NCI-H1694 (cell line): ENCODE measurements at regions not wholly inside any gene's neighbourhood (a gene's known extent, or its start where the extent isn't known, plus 50 kb on each side); places are given as distances from the start of the nearest gene placed in this dataset.
"Not testable (repeated sequence)": the region's sequence is repeated elsewhere in the genome, so short reads cannot be mapped to it uniquely, and the experiment has no call there.

Source experiments
- DNase-seq: peaks from one replicate; lab custom pipeline; 2025; lab: John Stamatoyannopoulos, UW

DNA sequence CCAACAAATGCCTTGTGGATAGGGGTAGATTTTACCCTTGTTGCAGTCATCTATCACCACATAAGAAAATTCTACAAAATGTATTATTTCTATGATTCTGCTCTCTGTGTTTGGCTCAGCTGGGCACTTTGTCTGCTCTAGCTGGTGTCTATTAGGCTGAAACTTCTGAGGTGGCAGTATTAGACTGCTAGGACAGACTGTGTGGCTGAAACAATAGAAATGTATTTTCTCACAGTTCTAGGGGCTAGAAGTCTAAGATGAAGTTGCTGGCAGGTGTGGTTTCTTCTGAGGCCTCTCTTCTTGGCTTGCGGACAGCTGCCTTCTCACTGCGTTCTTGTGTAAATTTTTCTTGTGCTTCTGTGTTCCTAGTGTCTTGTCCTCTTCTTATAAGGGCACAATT is 1139.6 kb upstream of the LRRTM3 start:
- no peak for DNase-seq

DNA sequence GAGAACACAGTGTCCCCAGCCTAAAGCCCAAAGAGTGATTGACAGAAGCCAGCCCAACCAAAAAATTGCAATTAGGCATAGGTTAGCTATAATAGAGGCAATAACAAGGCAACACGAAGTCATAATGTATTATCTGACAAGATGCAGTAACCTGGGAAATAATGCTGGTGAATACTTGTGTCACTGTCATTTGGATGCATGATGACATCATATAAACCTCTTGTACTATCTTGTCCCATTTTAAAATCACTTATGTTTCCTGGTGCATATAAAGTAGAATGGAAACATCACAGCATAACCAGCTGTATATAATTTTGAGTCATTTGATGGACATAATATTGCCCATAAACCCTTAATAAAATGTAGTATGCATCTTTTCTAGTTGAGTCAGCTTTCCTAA is 1138.3 kb upstream of the LRRTM3 start:
- no peak for DNase-seq

DNA sequence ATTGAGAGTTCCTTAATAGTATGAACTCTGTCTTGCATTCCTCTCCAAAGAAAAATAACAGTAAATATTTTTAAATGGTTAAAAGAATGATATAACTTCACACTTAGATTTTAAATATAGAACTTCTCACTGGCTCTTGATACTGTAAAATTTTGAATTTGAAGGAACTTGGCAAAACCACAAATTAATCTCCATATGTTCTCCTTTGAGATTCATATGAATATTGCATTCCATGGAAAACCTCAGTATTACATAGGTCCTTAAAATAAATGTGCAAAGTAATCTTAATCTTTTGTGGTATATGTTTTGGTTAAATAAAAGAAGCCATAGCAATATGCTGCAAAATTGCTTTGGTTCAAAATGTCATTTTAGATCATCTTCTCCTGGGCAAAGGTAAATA is 1137.6 kb upstream of the LRRTM3 start:
- DNase-seq = no peak

DNA sequence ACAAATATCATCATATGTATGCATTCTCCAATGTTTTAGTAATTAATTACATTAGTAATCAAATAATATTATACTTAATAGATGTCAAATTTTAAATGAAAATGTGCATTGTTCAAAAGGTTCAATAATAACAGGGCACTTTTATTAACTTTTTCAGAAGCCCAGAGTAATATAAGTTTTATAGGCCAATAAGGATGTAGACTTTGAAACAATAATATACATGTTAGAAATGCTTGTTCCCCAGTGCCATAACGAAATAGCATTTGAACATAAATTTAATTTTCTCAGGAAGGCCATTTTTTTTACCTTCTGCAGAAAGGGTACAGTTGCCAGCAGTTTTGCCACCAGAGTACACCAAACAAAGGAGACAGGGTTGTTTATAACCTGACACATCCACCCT is 1133.9 kb upstream of the LRRTM3 start:
- DNase-seq = no peak

DNA sequence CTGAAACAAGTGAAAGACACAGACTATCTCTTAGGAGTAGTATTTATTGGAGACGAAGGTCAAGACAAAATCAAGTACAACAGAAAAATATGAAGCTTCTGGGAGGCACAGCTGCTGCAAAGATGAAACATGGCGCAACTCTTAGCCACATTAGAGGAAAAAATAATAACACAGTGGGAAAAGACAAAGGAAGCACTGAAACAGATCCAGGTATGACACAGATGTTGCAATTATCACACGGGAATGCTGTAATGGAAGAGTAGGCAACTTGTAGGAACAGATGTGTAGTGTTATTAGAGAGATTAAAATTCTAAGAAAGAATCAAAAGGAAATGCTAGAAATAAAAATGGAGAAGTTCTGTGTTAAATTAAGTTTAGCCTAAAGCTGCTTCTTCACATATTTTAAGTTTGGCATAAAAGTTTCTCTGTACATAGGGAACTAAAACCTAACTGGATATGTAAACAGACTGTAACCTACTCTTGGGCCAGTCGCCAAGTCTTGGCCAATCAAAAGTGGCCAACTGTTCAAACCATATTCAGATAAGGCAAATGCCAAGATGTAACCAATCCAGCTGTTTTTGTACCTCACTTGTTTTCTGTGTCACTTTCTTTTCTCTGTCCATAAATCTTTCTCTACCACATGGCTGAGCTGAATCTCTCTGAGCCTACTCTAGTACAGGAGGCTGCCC is 1132.0 kb upstream of the LRRTM3 start:
- DNase-seq = no peak

DNA sequence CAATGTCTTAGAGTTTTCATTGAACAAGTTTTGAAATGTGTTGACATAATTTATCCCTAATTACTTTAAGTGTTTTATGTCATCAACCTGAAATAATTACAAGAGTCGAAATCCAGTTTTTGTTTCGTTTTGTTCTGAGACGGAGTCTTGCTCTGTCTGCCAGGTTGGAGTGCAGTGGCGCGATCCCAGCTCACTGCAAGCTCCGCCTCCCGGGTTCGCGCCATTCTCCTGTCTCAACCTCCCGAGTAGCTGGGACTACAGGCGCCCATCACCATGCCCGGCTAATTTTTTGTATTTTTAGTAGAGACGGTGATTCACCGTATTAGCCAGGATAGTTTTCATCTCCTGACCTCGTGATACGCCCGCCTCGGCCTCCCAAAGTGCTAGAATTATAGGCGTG is 1131.0 kb upstream of the LRRTM3 start:
- not testable (repeated sequence) for DNase-seq

DNA sequence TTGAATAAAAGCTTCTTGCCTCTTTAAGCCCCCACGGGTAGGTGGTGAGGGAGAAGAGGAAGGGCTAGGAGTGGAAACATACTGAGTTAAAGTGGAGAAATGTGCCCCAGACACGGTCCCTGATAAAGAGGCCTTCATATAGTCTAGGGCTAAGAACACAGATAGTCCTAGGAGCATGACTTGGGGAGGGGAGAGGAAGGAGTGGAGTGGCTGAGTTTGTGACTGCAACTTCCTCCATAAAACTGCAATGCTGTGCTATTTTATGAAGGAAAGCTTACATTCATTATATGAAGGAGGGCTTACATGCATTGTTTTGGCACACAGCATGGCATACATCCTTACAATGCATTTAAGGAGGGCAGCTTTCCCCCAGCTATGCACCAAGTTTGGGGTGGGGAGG is 1129.4 kb upstream of the LRRTM3 start:
- no peak for DNase-seq

DNA sequence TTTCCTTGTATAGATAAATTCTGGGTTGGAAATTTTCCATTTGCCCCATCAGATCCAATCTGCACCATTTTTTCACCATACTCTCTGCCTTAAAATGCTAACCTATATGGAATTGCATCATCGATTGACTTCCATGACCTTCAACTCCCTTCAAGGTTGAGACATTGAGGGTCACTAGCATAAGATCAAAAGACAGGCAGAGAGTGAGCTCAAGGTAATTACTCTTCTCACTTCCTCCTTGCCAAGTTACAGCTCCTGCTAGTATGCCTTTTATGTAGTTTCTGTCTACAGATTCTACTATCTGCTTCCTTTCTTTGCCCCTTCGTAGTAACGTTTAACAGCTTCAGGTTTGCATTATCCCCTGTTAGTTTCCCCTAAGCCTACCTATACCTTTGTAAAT is 1127.7 kb upstream of the LRRTM3 start:
- no peak for DNase-seq

DNA sequence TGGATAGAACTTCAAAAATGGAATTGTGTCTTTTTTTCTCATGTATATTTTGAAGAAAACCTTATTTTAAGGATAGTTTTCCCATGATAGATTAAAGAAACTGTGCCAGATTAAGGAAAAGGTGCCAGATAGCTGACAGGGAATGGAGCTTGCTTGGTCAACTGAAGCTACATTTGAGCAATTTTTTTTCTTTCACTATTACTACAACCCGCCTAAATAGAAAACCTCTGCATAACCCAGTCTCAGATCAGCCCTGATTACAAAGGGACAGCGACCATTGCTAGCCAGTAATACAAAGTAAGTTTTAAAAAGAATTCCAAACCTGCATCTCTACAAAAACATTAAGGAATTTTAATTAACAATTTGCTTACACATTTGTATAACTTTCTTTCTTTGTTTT is 1123.4 kb upstream of the LRRTM3 start:
- no peak for DNase-seq

DNA sequence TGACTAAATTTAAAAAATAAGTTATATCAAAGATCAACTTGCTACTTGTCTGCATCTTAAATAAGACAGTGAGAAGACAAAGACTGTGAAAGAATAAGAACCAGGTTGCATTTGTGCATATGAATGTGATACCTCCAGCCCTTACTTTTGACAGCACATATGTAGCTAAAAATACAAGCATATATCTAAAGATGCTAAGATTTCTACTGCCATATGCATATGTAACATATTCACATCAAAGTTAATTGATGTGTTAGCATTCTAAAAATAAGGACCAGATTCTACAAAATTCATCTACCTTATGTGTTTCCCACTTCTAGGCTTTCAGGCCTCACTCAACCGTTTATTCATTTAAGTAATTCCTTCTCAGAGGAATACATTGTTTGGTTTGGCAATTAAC is 1120.3 kb upstream of the LRRTM3 start:
- no peak for DNase-seq

DNA sequence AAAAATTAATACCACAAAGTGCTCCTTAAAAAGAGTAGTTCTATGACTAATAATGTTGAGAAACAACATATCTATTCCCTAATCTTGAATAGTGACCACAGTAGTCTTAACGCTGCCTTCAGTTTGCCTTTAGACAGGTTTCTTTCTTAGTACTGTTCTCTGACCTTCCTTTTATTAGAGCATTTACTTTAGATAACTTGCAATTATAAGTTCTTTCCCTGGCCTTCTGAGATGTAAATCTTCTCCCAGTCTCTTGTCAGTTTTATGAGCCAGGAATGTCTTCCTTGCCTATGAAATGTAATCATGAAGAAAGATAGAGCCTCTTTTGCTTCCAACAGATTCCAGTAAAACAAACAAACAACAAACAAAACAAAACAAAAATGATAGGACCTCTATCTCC is 1119.8 kb upstream of the LRRTM3 start:
- no peak for DNase-seq

DNA sequence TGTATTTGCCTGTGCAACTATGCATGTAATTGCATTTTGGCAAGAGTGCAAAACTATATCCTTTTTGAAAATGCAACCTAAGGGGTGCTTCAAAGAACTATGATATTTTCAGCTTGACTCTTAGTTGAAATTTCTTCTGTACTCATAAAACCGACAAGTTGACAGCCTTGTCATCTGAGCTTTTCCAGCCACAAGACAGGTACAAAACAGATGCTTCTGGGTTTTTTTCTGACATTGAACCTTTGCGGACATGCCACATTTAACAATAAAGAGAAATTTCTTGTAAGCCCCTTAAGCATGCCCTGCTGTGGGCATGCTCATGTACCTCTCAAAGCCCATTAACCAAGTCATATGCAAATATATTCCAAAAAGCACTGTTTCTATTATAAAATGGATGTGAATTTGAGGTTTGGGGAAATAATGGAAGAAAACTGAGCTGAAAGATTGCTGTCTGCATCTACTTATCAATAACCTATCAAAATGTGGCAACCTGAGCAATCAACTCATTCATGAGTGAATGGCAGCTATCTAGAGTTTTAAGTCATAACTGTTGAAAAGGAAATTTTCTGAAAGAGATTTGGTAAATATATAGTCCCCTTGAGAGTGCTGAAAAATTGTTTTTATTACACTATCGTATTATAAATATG is 1117.0 kb upstream of the LRRTM3 start:
- no peak for DNase-seq

DNA sequence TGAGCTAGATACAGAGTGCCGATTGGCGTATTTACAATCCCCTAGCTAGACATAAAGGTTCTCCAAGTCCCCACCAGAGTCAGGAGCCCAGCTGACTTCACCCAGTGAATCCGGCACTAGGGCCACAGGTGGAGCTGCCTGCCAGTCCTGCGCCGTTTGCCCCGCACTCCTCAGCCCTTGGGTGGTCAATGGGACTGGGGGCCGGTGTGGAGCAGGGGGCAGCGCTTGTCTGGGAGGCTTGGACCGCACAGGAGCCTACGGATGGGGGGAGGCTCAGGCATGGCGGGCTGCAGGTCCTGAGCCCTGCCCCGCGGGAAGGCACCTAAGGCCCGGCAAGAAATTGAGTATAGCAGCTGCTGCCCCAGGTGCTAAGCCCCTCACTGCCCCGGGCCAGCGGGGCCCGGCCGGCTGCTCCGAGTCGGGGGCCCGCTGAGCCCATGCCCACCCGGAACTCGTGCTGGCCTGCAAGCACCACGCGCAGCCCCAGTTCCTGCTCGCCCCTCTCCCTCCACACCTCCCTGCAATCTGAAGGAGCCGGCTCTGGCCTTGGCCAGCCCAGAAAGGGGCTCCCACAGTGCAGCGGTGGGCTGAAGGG is 1113.8 kb upstream of the LRRTM3 start:
- no peak for DNase-seq

DNA sequence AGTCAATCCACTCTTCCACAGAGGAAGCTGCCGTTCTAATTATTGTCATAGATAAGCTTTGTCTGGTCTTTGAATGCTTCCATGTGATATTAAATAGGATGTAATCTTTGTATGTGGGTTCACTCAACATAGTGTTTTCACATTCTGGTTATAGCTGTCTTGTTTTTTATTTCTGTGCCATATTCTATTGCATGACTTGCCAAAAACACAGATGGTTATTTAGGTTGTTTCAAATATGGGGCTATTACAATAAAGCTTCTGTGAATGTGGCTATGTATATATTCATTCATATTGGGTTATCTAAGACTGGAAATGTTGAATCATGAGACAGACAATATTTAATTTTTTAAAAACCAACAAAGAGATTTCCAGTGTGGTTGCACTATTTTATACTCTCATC is 1109.3 kb upstream of the LRRTM3 start:
- no peak for DNase-seq

DNA sequence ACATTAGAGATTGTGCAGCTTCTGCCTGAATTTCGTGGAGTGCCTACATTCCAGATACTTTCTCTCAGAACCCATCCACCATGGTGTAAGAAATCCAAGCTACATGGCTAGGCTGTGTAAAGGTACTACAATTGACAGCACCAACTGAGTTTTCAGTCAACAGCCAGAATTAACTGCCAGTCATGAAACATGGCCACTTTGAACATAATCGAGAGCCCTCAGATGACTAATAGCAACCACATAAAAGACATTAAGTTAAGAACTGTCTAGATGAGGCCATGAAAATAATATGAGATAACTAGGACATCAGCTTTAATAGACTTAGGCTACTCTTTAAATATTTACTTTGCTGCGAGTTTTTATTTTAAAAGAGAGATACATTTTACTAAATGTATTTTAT is 1106.8 kb upstream of the LRRTM3 start:
- no peak for DNase-seq

DNA sequence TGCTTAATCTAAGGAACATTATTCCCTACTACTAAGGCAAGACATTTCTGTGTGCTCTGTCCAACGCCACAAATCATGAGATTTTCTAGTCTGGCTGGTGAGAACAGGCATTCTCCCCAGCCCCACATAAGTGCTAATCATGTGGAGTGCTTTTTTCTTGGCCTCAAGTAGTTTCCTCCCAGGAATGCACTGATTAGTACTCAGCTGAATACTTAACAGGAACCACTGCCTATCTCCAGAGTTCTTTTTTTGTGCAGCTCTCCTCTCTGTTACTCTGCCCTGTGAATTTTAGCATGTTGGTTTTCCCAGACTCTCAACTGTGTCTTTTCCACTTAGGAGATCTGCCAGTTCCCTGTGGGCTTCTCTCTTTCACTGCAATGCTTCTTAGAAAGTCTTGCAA is 1098.5 kb upstream of the LRRTM3 start:
- no peak for DNase-seq

DNA sequence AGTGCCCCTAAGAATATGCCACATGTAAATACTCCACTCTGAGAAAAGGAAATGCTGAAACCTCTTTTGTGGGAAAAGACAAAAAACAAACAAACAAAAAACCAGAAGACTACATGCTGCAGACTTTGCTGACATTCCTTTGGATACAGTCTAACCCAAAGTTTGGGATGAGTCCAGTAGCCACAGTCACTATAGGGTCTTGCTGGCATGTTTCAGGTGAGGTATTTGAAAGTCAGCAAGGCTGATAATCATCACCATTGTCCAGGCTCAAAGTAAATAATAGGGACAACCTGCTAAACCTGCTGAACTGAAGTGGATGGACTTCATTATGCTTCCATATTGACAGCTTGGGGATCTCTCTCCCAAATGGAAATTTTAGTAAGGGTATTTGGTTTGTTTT is 1087.0 kb upstream of the LRRTM3 start:
- no peak for DNase-seq

DNA sequence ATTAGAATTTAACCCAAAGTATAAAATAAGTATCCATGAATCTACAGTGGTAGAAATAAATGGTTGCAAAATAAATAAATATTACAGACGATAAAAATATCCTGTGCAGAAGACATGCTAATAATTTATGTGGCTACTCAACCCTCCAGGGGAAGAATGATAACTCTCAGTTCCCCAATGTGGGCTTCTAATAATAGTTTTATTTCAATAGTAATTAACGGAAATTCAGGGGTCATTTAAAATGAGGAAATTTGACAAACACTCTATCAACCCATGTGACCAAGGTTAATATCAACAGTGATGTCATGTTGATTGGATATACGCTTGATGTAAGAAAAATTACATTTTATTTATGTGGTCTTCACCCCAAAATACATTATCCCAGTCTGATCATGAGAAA is 1082.6 kb upstream of the LRRTM3 start:
- DNase-seq = no peak

DNA sequence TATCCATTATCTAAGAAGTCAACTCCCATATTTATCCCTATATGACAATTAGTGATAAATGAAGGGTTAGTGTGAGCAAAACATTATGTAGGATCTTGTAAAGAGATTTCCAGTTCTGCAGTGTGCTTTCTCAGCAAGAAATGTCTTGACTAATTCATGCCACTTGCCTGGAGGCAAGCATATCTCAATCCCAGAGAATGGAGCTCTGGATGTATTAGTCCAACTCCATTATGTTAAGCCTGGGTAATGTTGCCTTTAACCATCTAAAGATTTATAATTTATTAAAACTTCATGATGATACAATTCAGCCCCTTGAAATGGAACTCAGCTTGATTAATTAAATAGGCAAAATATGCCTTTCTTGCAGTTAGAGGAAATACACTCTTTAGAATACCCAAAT is 1079.9 kb upstream of the LRRTM3 start:
- DNase-seq = no peak

DNA sequence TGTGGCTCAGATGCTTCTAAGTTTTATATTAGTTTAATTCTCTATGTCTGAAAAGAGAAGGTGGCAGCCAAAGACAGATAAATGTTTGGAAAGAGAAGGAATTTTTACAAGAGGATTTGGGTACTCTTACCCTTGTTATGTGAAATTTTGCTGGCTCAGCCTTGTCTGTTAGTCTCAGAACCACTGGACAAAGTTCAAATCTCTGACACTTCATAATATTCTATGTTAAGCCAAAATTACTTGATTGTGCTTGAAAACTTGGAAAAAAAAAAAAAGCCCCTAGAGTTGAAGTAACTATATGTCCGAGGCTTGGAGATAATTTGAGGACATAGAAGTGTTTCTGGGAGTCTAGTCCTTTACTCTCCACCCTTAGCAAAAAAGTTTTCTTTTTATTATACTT is 1079.3 kb upstream of the LRRTM3 start:
- no peak for DNase-seq

DNA sequence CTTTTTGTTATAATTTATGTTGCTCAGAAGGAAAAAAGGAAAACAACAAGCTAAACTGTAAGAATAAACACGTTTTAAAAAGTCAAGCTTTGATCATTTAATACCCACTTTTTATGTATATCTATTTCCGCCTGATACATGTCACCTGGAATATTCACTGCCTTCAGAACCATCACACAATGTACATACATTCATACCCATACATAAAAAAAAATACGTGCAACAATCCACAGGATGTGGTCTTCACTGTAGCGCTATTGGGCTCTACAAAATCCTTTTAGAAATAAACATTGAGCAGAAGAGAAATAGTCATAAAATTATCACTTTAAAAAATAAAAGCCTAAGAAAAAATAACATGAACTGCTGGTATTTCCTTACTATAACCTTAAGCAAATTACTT is 1078.9 kb upstream of the LRRTM3 start:
- DNase-seq = no peak

DNA sequence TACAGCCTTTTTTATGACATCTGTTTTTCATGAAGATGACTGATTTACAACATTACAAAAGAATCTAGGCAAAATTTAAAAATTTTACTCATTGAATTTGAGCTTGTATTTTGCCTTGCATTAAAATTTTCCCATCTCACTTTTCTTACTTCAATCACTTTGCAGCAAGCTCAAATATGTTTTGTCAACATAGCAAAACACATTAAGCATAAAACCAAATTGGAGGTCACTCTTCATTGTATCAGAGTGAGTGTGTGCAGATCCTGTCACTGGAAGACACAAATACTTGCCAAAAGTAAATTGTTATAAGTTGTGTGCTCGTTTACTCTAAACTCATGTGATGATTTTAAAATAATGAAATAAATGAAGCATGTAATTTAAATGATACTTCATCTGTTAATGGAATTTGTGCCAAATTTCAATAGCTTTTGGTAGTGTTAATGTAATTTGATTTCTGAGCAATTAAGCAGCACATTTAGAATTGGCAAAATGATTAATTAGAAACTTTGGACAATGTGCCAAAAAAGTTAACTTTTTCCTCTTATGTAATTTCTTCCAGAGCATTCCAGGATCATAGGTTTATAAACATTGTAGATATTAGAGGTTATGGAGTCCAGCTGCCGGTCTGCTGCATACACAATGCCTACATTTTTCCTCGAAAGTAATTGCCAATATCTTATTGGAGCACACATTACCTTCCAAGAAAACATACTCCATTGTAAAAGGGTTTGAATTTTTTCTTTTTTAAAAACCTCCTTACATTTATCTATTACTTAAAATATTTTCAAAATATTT is 1078.2 kb upstream of the LRRTM3 start:
- no peak for DNase-seq

DNA sequence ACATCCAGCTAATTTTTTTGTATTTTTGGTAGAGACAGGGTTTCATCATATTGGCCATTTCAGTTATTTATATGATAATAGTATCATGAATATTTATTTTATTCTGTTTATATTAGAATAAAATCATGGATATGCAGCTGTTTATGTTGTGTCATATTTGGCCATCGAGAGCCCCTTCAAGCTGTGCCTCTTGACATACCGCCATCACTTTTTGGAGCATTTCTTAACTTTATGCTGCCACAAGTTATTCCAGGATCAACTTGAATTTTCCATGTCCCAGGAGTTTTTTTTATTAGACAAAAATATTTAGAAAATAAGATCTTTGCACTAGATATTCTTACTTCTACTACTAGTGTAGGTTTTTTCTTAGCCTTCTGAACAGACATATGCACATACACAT is 1067.0 kb upstream of the LRRTM3 start:
- DNase-seq = no peak
